ENCODE measurements at regions not wholly inside any gene's neighbourhood (a gene's known extent, or its start where the extent isn't known, plus 50 kb on each side); places are given as distances from the start of the nearest gene placed in this dataset.

- Histone ChIP-seq H3F3A (ENCODE audit: low read depth) (no peaks in the 10 kb centered on the region), H3K9me3 (ENCODE audit: insufficient read depth, low read depth, low read length) (no peaks in the 10 kb centered on the region), H3K27me3 (ENCODE audit: insufficient read depth, low read length, poor library complexity, severe bottlenecking) (no peaks in the 10 kb centered on the region), H3K9ac (ENCODE audit: low read depth, low read length, poor library complexity, severe bottlenecking) (no peak overlapping the region), H3K9me2 (replicated peaks; ENCODE audit: low read depth, low read length) (no peaks in the 10 kb centered on the region), H4K20me1 (ENCODE audit: insufficient read depth, low read length, poor library complexity, severe bottlenecking) (no peaks in the 10 kb centered on the region), H2AFZ (ENCODE audit: low read length) (no peak overlapping the region), H3K79me2 (ENCODE audit: insufficient read depth, low read length) (no peaks in the 10 kb centered on the region), H3K4me1 (ENCODE audit: insufficient read depth, low read length, poor library complexity, severe bottlenecking) (no peaks in the 10 kb centered on the region), H3K4me3 (ENCODE audit: low read length, poor library complexity, severe bottlenecking) (no peak overlapping the region), H3K4me2 (ENCODE audit: low read depth, low read length, poor library complexity, severe bottlenecking) (no peak overlapping the region), H3K36me3 (ENCODE audit: insufficient read depth, low read length) (no peaks in the 10 kb centered on the region)
- no peak for TF ChIP-seq EZH2phosphoT487 (IDR thresholded peaks at IDR 0.05; ENCODE audit: borderline replicate concordance)
- TF ChIP-seq CTCF (conservative IDR thresholded peaks at IDR 0.05; ENCODE audit: low read length), result no peak
Observed at GRCh38 chr4:128604204-128604603, 205.3 kb upstream of the JADE1 start.

DNA sequence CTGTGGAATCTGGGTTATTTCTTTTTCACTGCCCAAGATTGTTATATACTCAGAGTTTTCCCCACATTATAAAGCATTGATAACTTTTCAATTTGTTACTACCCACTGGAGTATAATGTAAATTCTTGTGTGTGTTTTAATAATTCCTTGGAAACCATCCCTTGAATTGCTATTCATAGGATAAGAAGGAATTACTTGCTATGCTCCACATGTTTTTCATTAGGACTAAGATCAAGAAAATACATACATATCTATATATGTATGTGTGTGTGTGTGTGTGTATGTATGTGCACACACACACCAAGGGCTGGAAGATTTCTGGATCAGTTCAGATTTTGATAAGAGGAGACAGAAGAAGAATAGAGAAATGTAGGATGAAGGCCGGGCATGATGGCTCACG lies 206.4 kb upstream of the JADE1 start:
- TF ChIP-seq CTCF (conservative IDR thresholded peaks at IDR 0.05; ENCODE audit: low read length) (no peak), EZH2phosphoT487 (IDR thresholded peaks at IDR 0.05; ENCODE audit: borderline replicate concordance) (no peak)
- no peak overlapping the region for H3K4me2 ChIP-seq (ENCODE audit: low read depth, low read length, poor library complexity, severe bottlenecking)
- no peak overlapping the region for H2AFZ ChIP-seq (ENCODE audit: low read length)
- H3F3A ChIP-seq (ENCODE audit: low read depth), result no peaks in the 10 kb centered on the region
- H4K20me1 ChIP-seq (ENCODE audit: insufficient read depth, low read length, poor library complexity, severe bottlenecking), result no peaks in the 10 kb centered on the region
- H3K9me3 ChIP-seq (ENCODE audit: insufficient read depth, low read depth, low read length), result no peaks in the 10 kb centered on the region
- H3K4me1 ChIP-seq (ENCODE audit: insufficient read depth, low read length, poor library complexity, severe bottlenecking), result no peaks in the 10 kb centered on the region
- no peaks in the 10 kb centered on the region for H3K27me3 ChIP-seq (ENCODE audit: insufficient read depth, low read length, poor library complexity, severe bottlenecking)
- no peak overlapping the region for H3K4me3 ChIP-seq (ENCODE audit: low read length, poor library complexity, severe bottlenecking)
- H3K9me2 ChIP-seq (replicated peaks; ENCODE audit: low read depth, low read length), result no peaks in the 10 kb centered on the region
- no peak overlapping the region for H3K9ac ChIP-seq (ENCODE audit: low read depth, low read length, poor library complexity, severe bottlenecking)
- no peaks in the 10 kb centered on the region for H3K36me3 ChIP-seq (ENCODE audit: insufficient read depth, low read length)
- H3K79me2 ChIP-seq (ENCODE audit: insufficient read depth, low read length), result no peaks in the 10 kb centered on the region

DNA sequence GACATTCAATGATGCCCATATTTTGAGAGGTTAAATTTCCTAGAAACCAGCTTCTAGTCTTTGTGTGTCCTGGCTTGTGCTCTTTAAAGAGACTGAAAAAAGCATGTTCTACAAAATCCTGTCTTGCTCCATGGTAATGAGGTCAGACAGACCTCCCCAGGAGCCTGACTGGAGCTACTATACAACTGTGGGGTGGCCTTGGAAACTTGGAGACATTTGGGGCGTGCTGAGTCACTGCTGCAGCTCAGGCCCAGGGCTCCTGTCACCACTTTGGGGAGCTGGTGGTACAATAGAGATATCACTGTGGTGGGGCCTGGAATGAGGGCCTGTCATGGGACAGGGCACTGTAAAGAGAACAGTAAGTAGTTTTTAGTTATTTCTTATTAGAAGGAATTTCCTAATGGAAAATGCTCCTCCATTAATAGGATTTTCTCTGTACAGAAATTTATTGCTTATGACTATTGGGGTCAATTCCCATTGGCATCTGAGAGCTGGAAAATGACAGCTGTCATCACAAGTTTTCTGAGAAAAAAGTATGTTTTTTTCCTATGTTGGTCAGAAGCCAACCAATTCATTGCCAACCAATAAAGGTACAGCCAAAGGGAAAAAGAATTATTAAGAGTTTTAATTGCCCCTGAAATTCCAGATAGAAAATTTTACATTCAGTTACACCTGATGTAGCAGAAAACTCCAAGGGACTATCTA lies 207.4 kb upstream of the JADE1 start:
- Histone ChIP-seq H3K27me3 (ENCODE audit: insufficient read depth, low read length, poor library complexity, severe bottlenecking) (no peaks in the 10 kb centered on the region), H3K9me2 (replicated peaks; ENCODE audit: low read depth, low read length) (no peaks in the 10 kb centered on the region), H3K36me3 (ENCODE audit: insufficient read depth, low read length) (no peaks in the 10 kb centered on the region), H3K4me3 (ENCODE audit: low read length, poor library complexity, severe bottlenecking) (no peak overlapping the region), H3K4me1 (ENCODE audit: insufficient read depth, low read length, poor library complexity, severe bottlenecking) (no peaks in the 10 kb centered on the region), H3K4me2 (ENCODE audit: low read depth, low read length, poor library complexity, severe bottlenecking) (no peak overlapping the region), H2AFZ (ENCODE audit: low read length) (no peak overlapping the region), H3K79me2 (ENCODE audit: insufficient read depth, low read length) (no peaks in the 10 kb centered on the region), H4K20me1 (ENCODE audit: insufficient read depth, low read length, poor library complexity, severe bottlenecking) (no peaks in the 10 kb centered on the region), H3F3A (ENCODE audit: low read depth) (no peaks in the 10 kb centered on the region), H3K9me3 (ENCODE audit: insufficient read depth, low read depth, low read length) (no peaks in the 10 kb centered on the region), H3K9ac (ENCODE audit: low read depth, low read length, poor library complexity, severe bottlenecking) (no peak overlapping the region)
- no peak for TF ChIP-seq CTCF (conservative IDR thresholded peaks at IDR 0.05; ENCODE audit: low read length)
- TF ChIP-seq EZH2phosphoT487 (IDR thresholded peaks at IDR 0.05; ENCODE audit: borderline replicate concordance), result no peak
